22Rv1 (cell line): ENCODE measurements at regions not wholly inside any gene's neighbourhood (a gene's known extent, or its start where the extent isn't known, plus 50 kb on each side); places are given as distances from the start of the nearest gene placed in this dataset.

ENCODE experiments used
- CTCF ChIP-seq: fragments of 450-650 bp; IDR thresholded peaks from 2 replicates; pipeline ENCODE4 v1.5.1; 2017; ENCODE audit warnings: mild to moderate bottlenecking
- ZFX ChIP-seq: fragments of 450-650 bp; IDR thresholded peaks from 2 replicates; pipeline ENCODE4 v1.6.1; 2017; ENCODE audit warnings: antibody characterized with exemption, borderline replicate concordance

- no peak for TF ChIP-seq CTCF
- no peak for TF ChIP-seq ZFX
Measured at GRCh38 chr10:130358981-130359650, 222.9 kb downstream of the GLRX3 start.
